ENCODE measurements at regions not wholly inside any gene's neighbourhood (a gene's known extent, or its start where the extent isn't known, plus 50 kb on each side); places are given as distances from the start of the nearest gene placed in this dataset.

- Histone ChIP-seq H2BK12ac (ENCODE audit: insufficient read length, low read depth, low read length) (no peak overlapping the region), H2AK5ac (ENCODE audit: insufficient read length, low read length) (no peak overlapping the region), H3K14ac (ENCODE audit: insufficient read depth, low read length) (no peak overlapping the region), H3K56ac (ENCODE audit: insufficient read length, low read depth, low read length) (no peak overlapping the region), H3K18ac (ENCODE audit: insufficient read length, low read depth, low read length) (no peak overlapping the region), H2AFZ (ENCODE audit: low read length) (no peak overlapping the region), H3K23ac (ENCODE audit: insufficient read length, low read depth, low read length) (no peak overlapping the region), H3K4ac (ENCODE audit: low read depth, low read length) (no peak overlapping the region), H2BK20ac (ENCODE audit: low read depth, low read length, poor library complexity, severe bottlenecking) (no peak overlapping the region), H3K27me3 (ENCODE audit: insufficient read depth, low read length) (no peaks in the 10 kb centered on the region), H3K27ac (ENCODE audit: insufficient read length, low read depth, low read length) (no peak overlapping the region), H3K23me2 (ENCODE audit: insufficient read length, low read depth, low read length, poor library complexity, severe bottlenecking) (no peaks in the 10 kb centered on the region), H3K4me2 (ENCODE audit: insufficient read depth, insufficient read length, low read length) (no peak overlapping the region), H2BK15ac (ENCODE audit: low read depth, low read length) (no peak overlapping the region), H4K91ac (ENCODE audit: insufficient read length, low read depth, low read length) (no peak overlapping the region), H3K79me2 (ENCODE audit: insufficient read depth, low read length) (no peaks in the 10 kb centered on the region), H4K20me1 (ENCODE audit: control insufficient read depth, insufficient read depth, insufficient read length) (no peaks in the 10 kb centered on the region), H3K79me1 (ENCODE audit: insufficient read depth, low read depth, low read length, poor library complexity, severe bottlenecking) (no peaks in the 10 kb centered on the region), H3K4me1 (ENCODE audit: insufficient read depth, low read length) (no peaks in the 10 kb centered on the region), H2BK5ac (ENCODE audit: insufficient read length, low read length) (no peak overlapping the region), H3T11ph (ENCODE audit: low read length) (no peak overlapping the region), H4K5ac (ENCODE audit: insufficient read length, low read depth, low read length) (no peak overlapping the region), H3K9me3 (ENCODE audit: control insufficient read depth, low read depth, low read length) (no peaks in the 10 kb centered on the region), H4K8ac (replicated peaks; ENCODE audit: insufficient read length, low read depth, low read length) (no peak overlapping the region), H2BK120ac (ENCODE audit: low read depth, low read length, poor library complexity, severe bottlenecking) (no peak overlapping the region), H3K9ac (ENCODE audit: extremely low read depth, insufficient read length, low read length) (no peak overlapping the region)
- Mint-ChIP-seq H3K4me1 (peaks cover 4 to 11% of the 10 kb centered on the region in 2 experiments), H3K4me3 (no peak overlapping the region), H3K27ac (no peak overlapping the region), H3K27me3 (ENCODE audit: low read depth) (peaks cover 10% of the 10 kb centered on the region), H3K9me3 (peaks cover 6 to 7% of the 10 kb centered on the region in 2 experiments; a peak in 3 of 5 replicates), H3K36me3 (ENCODE audit: insufficient read depth in 1 of 3, low read depth in 3 of 3) (no peaks in the 10 kb centered on the region; a peak in 1 of 7 replicates)
- DNase-seq: no peak
- WGBS (ENCODE audit: extremely low coverage, insufficient read length, low lambda C conversion rate): no CpG with 5 or more reads among the region's 5 CpGs
- TF ChIP-seq, protein P1, sequence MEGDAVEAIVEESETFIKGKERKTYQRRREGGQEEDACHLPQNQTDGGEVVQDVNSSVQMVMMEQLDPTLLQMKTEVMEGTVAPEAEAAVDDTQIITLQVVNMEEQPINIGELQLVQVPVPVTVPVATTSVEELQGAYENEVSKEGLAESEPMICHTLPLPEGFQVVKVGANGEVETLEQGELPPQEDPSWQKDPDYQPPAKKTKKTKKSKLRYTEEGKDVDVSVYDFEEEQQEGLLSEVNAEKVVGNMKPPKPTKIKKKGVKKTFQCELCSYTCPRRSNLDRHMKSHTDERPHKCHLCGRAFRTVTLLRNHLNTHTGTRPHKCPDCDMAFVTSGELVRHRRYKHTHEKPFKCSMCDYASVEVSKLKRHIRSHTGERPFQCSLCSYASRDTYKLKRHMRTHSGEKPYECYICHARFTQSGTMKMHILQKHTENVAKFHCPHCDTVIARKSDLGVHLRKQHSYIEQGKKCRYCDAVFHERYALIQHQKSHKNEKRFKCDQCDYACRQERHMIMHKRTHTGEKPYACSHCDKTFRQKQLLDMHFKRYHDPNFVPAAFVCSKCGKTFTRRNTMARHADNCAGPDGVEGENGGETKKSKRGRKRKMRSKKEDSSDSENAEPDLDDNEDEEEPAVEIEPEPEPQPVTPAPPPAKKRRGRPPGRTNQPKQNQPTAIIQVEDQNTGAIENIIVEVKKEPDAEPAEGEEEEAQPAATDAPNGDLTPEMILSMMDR (conservative IDR thresholded peaks at IDR 0.05): no peak
Measured at GRCh38 chr11:45518833-45519535, 146.4 kb downstream of the CHST1 start.

Measured in H9 (cell line).